Natural killer cell treated with Interleukin-12 subunit alpha and Interleukin-12 subunit beta and Interleukin-15 and Interleukin-18, amount 100 ng/mL, for 72 hours (primary cell): ENCODE measurements at regions not wholly inside any gene's neighbourhood (a gene's known extent, or its start where the extent isn't known, plus 50 kb on each side); places are given as distances from the start of the nearest gene placed in this dataset.
"Not testable (repeated sequence)": the region's sequence is repeated elsewhere in the genome, so short reads cannot be mapped to it uniquely, and the experiment has no call there.

Source experiments
- ATAC-seq, 2 donors: fragments of 150-1000 bp; cut with Tn5 transposase in 1 of 2; sonication (Bioruptor Pico), chemical (Tn5 transposase) in 1 of 2; 2 replicates each; pipeline ENCODE4 v1.10.0; 2021
- DNase-seq: peaks from one replicate; pipeline ENCODE4 v3.0.0; 2022; ENCODE audit warnings: low spot score
- H3K27ac Mint-ChIP-seq, 2 donors: 1 replicate in 1 of 2; 2 replicates in 1 of 2; pipeline ENCODE4 v1.8.0; 2022; ENCODE audit warnings: mixed read lengths in 2 of 2, mild to moderate bottlenecking in 1 of 2, moderate library complexity in 1 of 2
- H3K27me3 Mint-ChIP-seq, 2 donors: 1 replicate in 1 of 2; 2 replicates in 1 of 2; pipeline ENCODE4 v1.8.0; 2022; ENCODE audit warnings: mixed read lengths in 2 of 2
- H3K36me3 Mint-ChIP-seq: one replicate; pipeline ENCODE4 v1.8.0; 2022; ENCODE audit warnings: mixed read lengths
- H3K4me1 Mint-ChIP-seq, 2 donors: 1 replicate in 1 of 2; 2 replicates in 1 of 2; pipeline ENCODE4 v1.8.0; 2022; ENCODE audit warnings: low read depth in 2 of 2, mixed read lengths in 2 of 2, mild to moderate bottlenecking in 1 of 2
- H3K4me3 Mint-ChIP-seq: one replicate; pipeline ENCODE4 v1.8.0; 2022; ENCODE audit warnings: mixed read lengths
- H3K9me3 Mint-ChIP-seq: 2 replicates; pipeline ENCODE4 v1.8.0; 2022; ENCODE audit warnings: mixed read lengths

GRCh38 chr14:104402303-104402702, 177.3 kb upstream of the C14orf180 start:
- H3K27ac Mint-ChIP-seq, H3K4me3 Mint-ChIP-seq, H3K9me3 Mint-ChIP-seq, DNase-seq, ATAC-seq, H3K27me3 Mint-ChIP-seq: not testable (repeated sequence)
- peaks cover 7 to 16% of the 10 kb centered on the region in 2 donors for H3K4me1 Mint-ChIP-seq
- peaks cover 12% of the 10 kb centered on the region for H3K36me3 Mint-ChIP-seq

- DNase-seq = no peak
- peaks cover 9% of the 10 kb centered on the region for H3K36me3 Mint-ChIP-seq
- H3K27ac Mint-ChIP-seq = no peak overlapping the region
- no peak for ATAC-seq
- H3K9me3 Mint-ChIP-seq = no peaks in the 10 kb centered on the region
- peaks cover 7 to 16% of the 10 kb centered on the region in 2 donors for H3K4me1 Mint-ChIP-seq
- H3K27me3 Mint-ChIP-seq = no peaks in the 10 kb centered on the region
- H3K4me3 Mint-ChIP-seq = no peak overlapping the region
These were observed 175.9 kb upstream of the C14orf180 start for GRCh38 chr14:104403421-104404220.

GRCh38 chr14:104404922-104405321, 174.6 kb upstream of the C14orf180 start:
- ATAC-seq (no peak), DNase-seq (no peak)
- Mint-ChIP-seq H3K36me3 (peaks cover 15% of the 10 kb centered on the region), H3K9me3 (peaks cover 3% of the 10 kb centered on the region), H3K27ac (no peak overlapping the region), H3K4me3 (no peak overlapping the region), H3K4me1 (peaks cover 0 to 5% of the 10 kb centered on the region in 2 donors), H3K27me3 (no peaks in the 10 kb centered on the region)

- peaks cover 3% of the 10 kb centered on the region for H3K9me3 Mint-ChIP-seq
- peaks cover 15% of the 10 kb centered on the region for H3K36me3 Mint-ChIP-seq
- ATAC-seq (no peak), DNase-seq (no peak)
- no peaks in the 10 kb centered on the region for H3K27me3 Mint-ChIP-seq
- H3K27ac Mint-ChIP-seq = no peak overlapping the region
- H3K4me3 Mint-ChIP-seq = no peak overlapping the region
- H3K4me1 Mint-ChIP-seq = peaks cover 0 to 3% of the 10 kb centered on the region in 2 donors
These were observed 174.0 kb upstream of the C14orf180 start for GRCh38 chr14:104405360-104406226.

GRCh38 chr14:104406831-104407230, 172.7 kb upstream of the C14orf180 start:
- Mint-ChIP-seq H3K27me3 (no peaks in the 10 kb centered on the region), H3K4me3 (no peak overlapping the region), H3K9me3 (peaks cover 3% of the 10 kb centered on the region), H3K36me3 (peaks cover 15% of the 10 kb centered on the region), H3K27ac (no peak overlapping the region), H3K4me1 (peaks cover 0 to 3% of the 10 kb centered on the region in 2 donors)
- ATAC-seq (no peak), DNase-seq (no peak)

- Mint-ChIP-seq H3K27me3 (peaks cover 7 to 18% of the 10 kb centered on the region in 2 donors), H3K27ac (no peak overlapping the region), H3K4me3 (no peak overlapping the region), H3K4me1 (peaks cover 0 to 3% of the 10 kb centered on the region in 2 donors), H3K36me3 (no peaks in the 10 kb centered on the region), H3K9me3 (no peaks in the 10 kb centered on the region)
- no peak for ATAC-seq
- DNase-seq = no peak
These were observed 163.2 kb upstream of the C14orf180 start for GRCh38 chr14:104416383-104416782.

- peaks cover 0 to 3% of the 10 kb centered on the region in 2 donors for H3K4me1 Mint-ChIP-seq
- no peak for DNase-seq
- no peak for ATAC-seq
- H3K27me3 Mint-ChIP-seq = peaks cover 6 to 11% of the 10 kb centered on the region in 2 donors
- H3K36me3 Mint-ChIP-seq = no peaks in the 10 kb centered on the region
- H3K4me3 Mint-ChIP-seq = no peak overlapping the region
- H3K27ac Mint-ChIP-seq = no peak overlapping the region
- H3K9me3 Mint-ChIP-seq = no peaks in the 10 kb centered on the region
These were observed 159.6 kb upstream of the C14orf180 start for GRCh38 chr14:104419865-104420505.

- not testable (repeated sequence) for H3K4me1 Mint-ChIP-seq, ATAC-seq, DNase-seq
These were observed 159.0 kb upstream of the C14orf180 start for GRCh38 chr14:104420523-104420922.

GRCh38 chr14:104420990-104421389, 158.6 kb upstream of the C14orf180 start:
- DNase-seq (no peak), ATAC-seq (no peak)

More at GRCh38 chr14:104420523-104420922, 159.0 kb upstream of the C14orf180 start:
- H3K9me3 Mint-ChIP-seq, H3K27me3 Mint-ChIP-seq, H3K27ac Mint-ChIP-seq, H3K4me3 Mint-ChIP-seq, H3K36me3 Mint-ChIP-seq: not testable (repeated sequence)

GRCh38 chr14:104421401-104421821, 158.2 kb upstream of the C14orf180 start:
- H3K36me3 Mint-ChIP-seq = no peaks in the 10 kb centered on the region
- peaks cover 0 to 3% of the 10 kb centered on the region in 2 donors for H3K4me1 Mint-ChIP-seq
- no peak for DNase-seq
- ATAC-seq = no peak
- no peak overlapping the region for H3K4me3 Mint-ChIP-seq
- H3K27ac Mint-ChIP-seq = no peak overlapping the region
- no peaks in the 10 kb centered on the region for H3K9me3 Mint-ChIP-seq
- H3K27me3 Mint-ChIP-seq = peaks cover 3 to 7% of the 10 kb centered on the region in 2 donors

More at GRCh38 chr14:104420990-104421389, 158.6 kb upstream of the C14orf180 start:
- no peaks in the 10 kb centered on the region for H3K36me3 Mint-ChIP-seq
- H3K4me1 Mint-ChIP-seq = peaks cover 0 to 3% of the 10 kb centered on the region in 2 donors
- no peak overlapping the region for H3K4me3 Mint-ChIP-seq
- no peaks in the 10 kb centered on the region for H3K9me3 Mint-ChIP-seq
- H3K27me3 Mint-ChIP-seq = peaks cover 3 to 7% of the 10 kb centered on the region in 2 donors
- H3K27ac Mint-ChIP-seq = no peak overlapping the region

- H3K27me3 Mint-ChIP-seq = no peaks in the 10 kb centered on the region
- ATAC-seq = no peak
- no peaks in the 10 kb centered on the region for H3K9me3 Mint-ChIP-seq
- peak; percentile 40 for DNase-seq
- H3K27ac Mint-ChIP-seq = no peak overlapping the region
- H3K4me3 Mint-ChIP-seq = no peak overlapping the region
- no peaks in the 10 kb centered on the region for H3K4me1 Mint-ChIP-seq
- H3K36me3 Mint-ChIP-seq = no peaks in the 10 kb centered on the region
These were observed 157.4 kb upstream of the C14orf180 start for GRCh38 chr14:104421892-104422828.

GRCh38 chr14:104422837-104423681, 156.5 kb upstream of the C14orf180 start:
- no peak overlapping the region for H3K4me3 Mint-ChIP-seq
- H3K4me1 Mint-ChIP-seq = no peaks in the 10 kb centered on the region
- peak in 1 of 2 donors; percentile 4 for ATAC-seq
- H3K36me3 Mint-ChIP-seq = no peaks in the 10 kb centered on the region
- no peak overlapping the region for H3K27ac Mint-ChIP-seq
- no peaks in the 10 kb centered on the region for H3K27me3 Mint-ChIP-seq
- no peaks in the 10 kb centered on the region for H3K9me3 Mint-ChIP-seq
- no peak for DNase-seq
